Cardiac fibroblast (primary cell): ENCODE measurements at regions not wholly inside any gene's neighbourhood (a gene's known extent, or its start where the extent isn't known, plus 50 kb on each side); places are given as distances from the start of the nearest gene placed in this dataset.

Source experiments
- DNase-seq, 2 donors: peaks; one replicate each; pipeline versions ENCODE4 v3.0.0 to v3.0.0-alpha.2; 2010; ENCODE audit warnings: low read depth in 2 of 2
- H3K4me3 ChIP-seq, 2 donors: replicated peaks in 1 of 2; 1 replicate in 1 of 2; 2 replicates in 1 of 2; pipeline ENCODE4 v1.5.1; 2011; ENCODE audit warnings: low read depth in 2 of 2, low read length in 2 of 2, mild to moderate bottlenecking in 2 of 2, moderate library complexity in 1 of 2
- CTCF ChIP-seq: IDR thresholded peaks from one replicate; pipeline ENCODE4 v1.5.1; 2011; ENCODE audit warnings: low read depth, mild to moderate bottlenecking, low read length, inconsistent platforms

DNA sequence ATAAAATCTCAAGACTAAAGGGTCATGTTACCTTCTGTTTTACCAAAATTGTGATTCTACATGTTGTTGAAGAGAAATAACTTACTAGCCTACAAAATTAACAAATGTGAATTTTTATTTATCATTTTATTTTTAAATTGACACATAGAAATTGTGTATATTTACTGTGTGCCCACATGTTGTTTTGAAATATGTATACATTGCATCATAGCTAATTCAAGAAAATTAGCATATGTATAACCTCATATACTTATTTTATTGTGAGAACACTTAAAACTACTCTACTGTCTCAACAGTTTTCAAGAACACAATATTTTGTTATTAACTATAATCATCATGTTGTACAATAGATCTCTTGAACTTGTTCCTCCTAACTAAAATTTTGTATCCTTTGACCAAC lies 177.8 kb downstream of the EPM2A start:
- TF ChIP-seq CTCF: no peak
- H3K4me3 ChIP-seq: no peak overlapping the region
- no peak for DNase-seq

DNA sequence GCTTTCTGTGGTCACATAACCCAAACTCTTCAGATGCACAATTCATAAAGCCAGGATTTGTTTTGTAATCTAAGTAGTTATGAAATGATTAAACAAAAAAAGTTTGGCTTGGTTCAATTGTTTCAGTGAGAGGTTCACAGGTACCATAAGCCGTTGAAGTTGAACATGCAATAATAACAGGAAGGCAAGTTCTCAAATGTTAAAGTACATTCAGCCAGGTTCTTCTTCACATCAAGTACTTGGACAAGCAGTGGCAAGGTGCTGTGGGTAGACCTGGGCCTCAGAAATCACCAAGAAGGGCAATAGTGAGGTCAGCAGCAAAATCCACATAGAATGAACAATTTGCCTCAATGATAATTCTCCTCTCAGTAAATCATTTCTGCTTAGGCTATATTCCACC lies 175.5 kb downstream of the EPM2A start:
- H3K4me3 ChIP-seq: no peak overlapping the region
- no peak for DNase-seq
- no peak for TF ChIP-seq CTCF

GRCh38 chr6:145561095-145562072 lies 173.9 kb downstream of the EPM2A start:
- H3K4me3 ChIP-seq: no peak overlapping the region
- DNase-seq: peak in 1 of 2 donors; percentile 14
- TF ChIP-seq CTCF: no peak

- TF ChIP-seq CTCF: no peak
- H3K4me3 ChIP-seq: no peak overlapping the region
- DNase-seq: no peak
Measured at GRCh38 chr6:145562771-145563615, 172.3 kb downstream of the EPM2A start.

DNA sequence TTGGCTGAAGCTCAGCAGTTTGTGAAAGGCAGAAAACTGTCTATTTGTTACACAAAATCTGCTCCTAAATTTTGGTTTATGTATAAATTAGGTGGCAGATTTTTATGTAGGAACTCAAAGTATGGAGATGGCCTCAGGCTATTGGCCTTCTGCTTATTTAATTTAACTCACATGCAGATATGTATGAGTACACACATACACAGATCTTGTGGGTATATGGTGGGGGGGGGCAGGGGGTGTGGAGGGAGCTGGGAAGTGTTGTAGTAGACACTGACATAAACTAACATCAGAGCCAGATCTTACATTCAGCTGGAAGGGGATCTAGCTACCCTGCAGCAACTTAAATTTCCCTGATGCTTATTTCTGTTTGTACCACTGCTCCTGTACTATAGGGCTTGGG lies 170.8 kb downstream of the EPM2A start:
- DNase-seq: no peak
- no peak overlapping the region for H3K4me3 ChIP-seq
- no peak for TF ChIP-seq CTCF

GRCh38 chr6:145567684-145568252 lies 167.6 kb downstream of the EPM2A start:
- no peak for DNase-seq
- no peak overlapping the region for H3K4me3 ChIP-seq
- no peak for TF ChIP-seq CTCF
